ENCODE measurements at regions not wholly inside any gene's neighbourhood (a gene's known extent, or its start where the extent isn't known, plus 50 kb on each side); places are given as distances from the start of the nearest gene placed in this dataset.

GRCh38 chr1:169012416-169012815 lies 94.1 kb upstream of the ATP1B1 start:
- Histone ChIP-seq H3K36me3 (ENCODE audit: insufficient read depth, low read length) (no peaks in the 10 kb centered on the region), H3K4me3 (ENCODE audit: low read depth, low read length, poor library complexity, severe bottlenecking) (no peak overlapping the region), H3K4me1 (ENCODE audit: insufficient read depth, low read length, poor library complexity, severe bottlenecking) (no peaks in the 10 kb centered on the region), H2AFZ (ENCODE audit: low read length) (no peak overlapping the region), H3K9me3 (ENCODE audit: low read length) (no peaks in the 10 kb centered on the region), H3K79me2 (ENCODE audit: insufficient read depth, low read depth, low read length) (no peaks in the 10 kb centered on the region), H3K27ac (ENCODE audit: low read depth, low read length, poor library complexity, severe bottlenecking) (no peak overlapping the region), H4K20me1 (ENCODE audit: insufficient read depth, low read length) (no peaks in the 10 kb centered on the region), H3K9me2 (ENCODE audit: insufficient read depth, low read length) (no peaks in the 10 kb centered on the region), H3K4me2 (ENCODE audit: low read length) (no peak overlapping the region)
- ChIA-PET CTCF (ENCODE audit: unreplicated experiment) (no interaction called here), POLR2A (no interaction called here)
- intact Hi-C loops (cut with micrococcal nuclease; ENCODE audit: unreplicated experiment), result no loop called here
- BruUV-seq (replicated peaks), result no TSS peak
- no peak for TF ChIP-seq EZH2phosphoT487 (IDR thresholded peaks at IDR 0.05; ENCODE audit: borderline replicate concordance, low read depth, low read length)
- no peak for TF ChIP-seq CTCF (conservative IDR thresholded peaks at IDR 0.05; ENCODE audit: low read length)
- no peak for DNase-seq (ENCODE audit: low spot score)

GRCh38 chr1:169013821-169014220 lies 92.7 kb upstream of the ATP1B1 start:
- Histone ChIP-seq H3K79me2 (ENCODE audit: insufficient read depth, low read depth, low read length) (no peaks in the 10 kb centered on the region), H2AFZ (ENCODE audit: low read length) (no peak overlapping the region), H3K4me3 (ENCODE audit: low read depth, low read length, poor library complexity, severe bottlenecking) (no peak overlapping the region), H3K4me2 (ENCODE audit: low read length) (no peak overlapping the region), H4K20me1 (ENCODE audit: insufficient read depth, low read length) (no peaks in the 10 kb centered on the region), H3K9me2 (ENCODE audit: insufficient read depth, low read length) (no peaks in the 10 kb centered on the region), H3K4me1 (ENCODE audit: insufficient read depth, low read length, poor library complexity, severe bottlenecking) (no peaks in the 10 kb centered on the region), H3K9me3 (ENCODE audit: low read length) (no peaks in the 10 kb centered on the region), H3K27ac (ENCODE audit: low read depth, low read length, poor library complexity, severe bottlenecking) (no peak overlapping the region), H3K36me3 (ENCODE audit: insufficient read depth, low read length) (no peaks in the 10 kb centered on the region)
- DNase-seq (ENCODE audit: low spot score), result no peak
- CTCF ChIA-PET (ENCODE audit: unreplicated experiment), result no interaction called here
- BruUV-seq (replicated peaks), result no TSS peak
- POLR2A ChIA-PET, result no interaction called here
- no peak for TF ChIP-seq EZH2phosphoT487 (IDR thresholded peaks at IDR 0.05; ENCODE audit: borderline replicate concordance, low read depth, low read length)
- intact Hi-C loops (cut with micrococcal nuclease; ENCODE audit: unreplicated experiment), result no loop called here

- ChIA-PET CTCF (ENCODE audit: unreplicated experiment) (no interaction called here), POLR2A (no interaction called here)
- no TSS peak for BruUV-seq (replicated peaks)
- TF ChIP-seq CTCF (conservative IDR thresholded peaks at IDR 0.05; ENCODE audit: low read length), result no peak
- no peak for TF ChIP-seq EZH2phosphoT487 (IDR thresholded peaks at IDR 0.05; ENCODE audit: borderline replicate concordance, low read depth, low read length)
- DNase-seq (ENCODE audit: low spot score), result no peak
- Histone ChIP-seq H3K36me3 (ENCODE audit: insufficient read depth, low read length) (no peaks in the 10 kb centered on the region), H3K79me2 (ENCODE audit: insufficient read depth, low read depth, low read length) (no peaks in the 10 kb centered on the region), H2AFZ (ENCODE audit: low read length) (no peak overlapping the region), H3K4me2 (ENCODE audit: low read length) (no peak overlapping the region), H3K9me3 (ENCODE audit: low read length) (no peaks in the 10 kb centered on the region), H3K9me2 (ENCODE audit: insufficient read depth, low read length) (no peaks in the 10 kb centered on the region), H3K4me1 (ENCODE audit: insufficient read depth, low read length, poor library complexity, severe bottlenecking) (no peaks in the 10 kb centered on the region), H3K4me3 (ENCODE audit: low read depth, low read length, poor library complexity, severe bottlenecking) (no peak overlapping the region), H4K20me1 (ENCODE audit: insufficient read depth, low read length) (no peaks in the 10 kb centered on the region), H3K27ac (ENCODE audit: low read depth, low read length, poor library complexity, severe bottlenecking) (no peak overlapping the region)
- intact Hi-C loops (cut with micrococcal nuclease; ENCODE audit: unreplicated experiment), result no loop called here
Observed at GRCh38 chr1:169015464-169015863, 91.0 kb upstream of the ATP1B1 start.
